Gastrocnemius medialis (tissue), 4 donors: ENCODE measurements at regions not wholly inside any gene's neighbourhood (a gene's known extent, or its start where the extent isn't known, plus 50 kb on each side); places are given as distances from the start of the nearest gene placed in this dataset.

ENCODE experiments used
- ATAC-seq, 2 donors: fragments of 150-250 bp; one replicate each; pipeline ENCODE4 v1.9.1; 2016
- DNase-seq, 2 donors: peaks; one replicate each; pipeline ENCODE4 v3.0.0-alpha.2; 2019
- H3K27ac ChIP-seq, 4 donors: fragments of 200-600 bp; sonication (generic); 1 replicate in 1 of 4; 2 replicates in 3 of 4; pipeline ENCODE4 v1.5.1; 2016 to 2018; ENCODE audit warnings: mild to moderate bottlenecking in 2 of 4, moderate library complexity in 1 of 4
- H3K27me3 ChIP-seq, 3 donors: fragments of 200-600 bp; sonication (generic) in 2 of 3; 1 replicate in 1 of 3; 2 replicates in 2 of 3; pipeline versions ENCODE4 v1.5.1 to v1.6.0; 2016 to 2019; ENCODE audit warnings: mild to moderate bottlenecking in 1 of 3, moderate library complexity in 1 of 3
- H3K36me3 ChIP-seq, 2 donors: fragments of 200-600 bp; sonication (generic) in 1 of 2; one replicate each; pipeline ENCODE4 v1.5.1; 2017 to 2018
- H3K4me1 ChIP-seq, 2 donors: fragments of 200-600 bp; sonication (generic) in 1 of 2; one replicate each; pipeline ENCODE4 v1.5.1; 2016 to 2017; ENCODE audit warnings: mild to moderate bottlenecking in 2 of 2
- H3K4me3 ChIP-seq, 4 donors: fragments of 200-600 bp; sonication (generic) in 3 of 4; 1 replicate in 1 of 4; 2 replicates in 3 of 4; pipeline ENCODE4 v1.5.1; 2016 to 2019; ENCODE audit warnings: mild to moderate bottlenecking in 2 of 4
- H3K9me3 ChIP-seq, 3 donors: fragments of 200-600 bp; sonication (generic) in 2 of 3; 1 replicate in 1 of 3; 2 replicates in 2 of 3; pipeline ENCODE4 v1.5.1; 2016 to 2019
- POLR2A ChIP-seq, 2 donors: fragments of 450-650 bp; IDR thresholded peaks; one replicate each; pipeline ENCODE4 v1.6.1; 2017; ENCODE audit warnings: antibody characterized with exemption in 2 of 2, mild to moderate bottlenecking in 2 of 2, moderate library complexity in 2 of 2
- in situ Hi-C, 4 donors: fragments of 200-750 bp; cut with MboI; loops; one replicate each; pipeline versions ENCODE4 v1.15.0 to v1.8.0; 2017; ENCODE audit warnings: low sequenced_read_pairs in 4 of 4
- intact Hi-C: fragments of 100-400 bp; cut with DNase I; formaldehyde crosslinking; loops from one replicate; pipeline ENCODE4 v1.15.1; 2023; ENCODE audit warnings: low total_unique reads
- TF ChIP-seq, protein P1 (sequence below), 5 experiments: fragments of 450-650 bp in 3 of 5; fragments of 200-600 bp in 2 of 5; sonication (generic) in 2 of 5; IDR thresholded peaks in 4 of 5; conservative IDR thresholded peaks in 1 of 5; 1 replicate in 4 of 5; 2 replicates in 1 of 5; pipeline ENCODE4 v1.5.1; 2016 to 2019; ENCODE audit warnings: antibody characterized with exemption in 5 of 5, mild to moderate bottlenecking in 3 of 5, moderate library complexity in 3 of 5

DNA sequence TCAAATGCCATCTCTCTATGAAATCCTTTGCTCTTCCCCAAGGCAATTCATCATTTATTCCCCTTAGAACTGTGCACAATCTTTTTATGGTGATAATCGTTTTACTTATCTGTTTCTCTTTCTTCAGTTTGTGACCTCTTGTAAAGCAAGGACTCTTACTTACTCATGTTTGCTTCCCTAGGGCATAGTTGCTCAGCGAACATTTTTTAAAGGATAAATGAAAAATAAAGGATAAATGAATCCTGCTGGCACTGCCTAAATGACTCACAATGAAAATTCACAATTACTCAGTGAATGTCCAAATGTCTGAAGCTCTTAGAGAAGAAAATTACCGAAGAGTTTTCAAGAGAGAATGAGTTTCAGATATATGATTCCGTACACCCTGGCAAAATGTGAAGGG lies 671.7 kb downstream of the CDH11 start:
- intact Hi-C loops (no loop called here), in situ Hi-C loops (no loop called here)
- no peak for ATAC-seq
- no peak for DNase-seq
- no peak overlapping the region for H3K27ac ChIP-seq
- H3K9me3 ChIP-seq: no peaks in the 10 kb centered on the region
- H3K36me3 ChIP-seq: no peaks in the 10 kb centered on the region
- TF ChIP-seq POLR2A (IDR thresholded peaks at IDR 0.05): no peak
- TF ChIP-seq, protein P1, sequence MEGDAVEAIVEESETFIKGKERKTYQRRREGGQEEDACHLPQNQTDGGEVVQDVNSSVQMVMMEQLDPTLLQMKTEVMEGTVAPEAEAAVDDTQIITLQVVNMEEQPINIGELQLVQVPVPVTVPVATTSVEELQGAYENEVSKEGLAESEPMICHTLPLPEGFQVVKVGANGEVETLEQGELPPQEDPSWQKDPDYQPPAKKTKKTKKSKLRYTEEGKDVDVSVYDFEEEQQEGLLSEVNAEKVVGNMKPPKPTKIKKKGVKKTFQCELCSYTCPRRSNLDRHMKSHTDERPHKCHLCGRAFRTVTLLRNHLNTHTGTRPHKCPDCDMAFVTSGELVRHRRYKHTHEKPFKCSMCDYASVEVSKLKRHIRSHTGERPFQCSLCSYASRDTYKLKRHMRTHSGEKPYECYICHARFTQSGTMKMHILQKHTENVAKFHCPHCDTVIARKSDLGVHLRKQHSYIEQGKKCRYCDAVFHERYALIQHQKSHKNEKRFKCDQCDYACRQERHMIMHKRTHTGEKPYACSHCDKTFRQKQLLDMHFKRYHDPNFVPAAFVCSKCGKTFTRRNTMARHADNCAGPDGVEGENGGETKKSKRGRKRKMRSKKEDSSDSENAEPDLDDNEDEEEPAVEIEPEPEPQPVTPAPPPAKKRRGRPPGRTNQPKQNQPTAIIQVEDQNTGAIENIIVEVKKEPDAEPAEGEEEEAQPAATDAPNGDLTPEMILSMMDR (IDR thresholded peaks at IDR 0.05 in 4 of 5, conservative IDR thresholded peaks at IDR 0.05 in 1 of 5): no peak
- H3K27me3 ChIP-seq: no peaks in the 10 kb centered on the region
- no peak overlapping the region for H3K4me3 ChIP-seq
- H3K4me1 ChIP-seq: no peaks in the 10 kb centered on the region

DNA sequence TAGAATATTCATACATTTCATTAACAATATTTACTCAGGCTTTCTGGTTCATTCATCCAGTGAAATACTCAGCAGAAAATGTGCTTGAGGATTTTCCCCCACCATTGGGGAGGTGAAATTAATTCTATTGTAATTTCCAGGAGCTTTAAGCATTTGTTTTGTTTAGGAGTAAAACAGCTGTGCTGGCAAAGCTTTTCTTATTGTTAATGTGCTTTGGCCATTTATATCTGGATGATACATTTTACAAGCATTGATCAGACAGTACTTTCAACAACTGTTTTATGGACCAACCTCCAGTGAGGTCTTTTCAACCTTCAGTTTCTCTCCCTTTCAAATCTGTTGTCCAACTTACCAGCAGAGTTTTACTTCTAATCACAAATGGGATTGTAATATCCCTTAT lies 672.4 kb downstream of the CDH11 start:
- in situ Hi-C loops: no loop called here
- intact Hi-C loops: no loop called here
- Histone ChIP-seq H3K36me3 (no peaks in the 10 kb centered on the region), H3K9me3 (no peaks in the 10 kb centered on the region), H3K27me3 (no peaks in the 10 kb centered on the region), H3K4me1 (no peaks in the 10 kb centered on the region), H3K27ac (no peak overlapping the region), H3K4me3 (no peak overlapping the region)
- DNase-seq (no peak), ATAC-seq (no peak)
- TF ChIP-seq POLR2A (IDR thresholded peaks at IDR 0.05): no peak

- ATAC-seq: no peak
Observed at GRCh38 chr16:64445649-64446048, 676.2 kb downstream of the CDH11 start.

DNA sequence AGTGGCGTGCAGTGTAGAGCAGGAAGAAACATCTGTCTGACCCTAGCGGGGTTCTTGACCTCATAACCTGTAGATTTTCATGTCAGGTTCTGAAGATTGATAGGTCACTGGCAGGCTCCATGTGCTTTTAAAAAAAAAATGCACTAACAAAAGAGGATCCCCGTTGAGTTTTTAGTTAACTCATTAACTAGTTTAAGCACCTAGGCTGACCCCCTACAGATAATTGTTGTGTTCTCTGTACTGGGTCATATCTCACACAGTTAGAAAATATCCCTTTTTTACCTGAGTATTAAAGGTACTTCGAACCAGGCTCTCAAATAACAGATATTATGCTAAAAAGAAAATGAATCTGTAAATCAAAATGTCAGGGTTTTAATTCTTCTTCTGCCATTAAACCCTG lies 676.6 kb downstream of the CDH11 start:
- DNase-seq (no peak), ATAC-seq (no peak)
- no peak for TF ChIP-seq POLR2A (IDR thresholded peaks at IDR 0.05)
- TF ChIP-seq, protein P1 (IDR thresholded peaks at IDR 0.05 in 4 of 5, conservative IDR thresholded peaks at IDR 0.05 in 1 of 5): no peak
- no peak overlapping the region for H3K27ac ChIP-seq
- H3K27me3 ChIP-seq: no peaks in the 10 kb centered on the region
- intact Hi-C loops (no loop called here), in situ Hi-C loops (no loop called here)
- H3K36me3 ChIP-seq: no peaks in the 10 kb centered on the region
- peaks cover 1 to 4% of the 10 kb centered on the region in 2 donors for H3K4me1 ChIP-seq
- H3K4me3 ChIP-seq: no peak overlapping the region
- H3K9me3 ChIP-seq: no peaks in the 10 kb centered on the region

More at GRCh38 chr16:64445649-64446048, 676.2 kb downstream of the CDH11 start:
- TF ChIP-seq, protein P1 (IDR thresholded peaks at IDR 0.05 in 4 of 5, conservative IDR thresholded peaks at IDR 0.05 in 1 of 5): no peak
- no peak for TF ChIP-seq POLR2A (IDR thresholded peaks at IDR 0.05)
- H3K4me3 ChIP-seq: no peak overlapping the region
- no peaks in the 10 kb centered on the region for H3K9me3 ChIP-seq
- intact Hi-C loops: no loop called here
- DNase-seq: no peak
- H3K27me3 ChIP-seq: no peaks in the 10 kb centered on the region
- H3K36me3 ChIP-seq: no peaks in the 10 kb centered on the region
- H3K27ac ChIP-seq: no peak overlapping the region
- H3K4me1 ChIP-seq: peaks cover 0 to 2% of the 10 kb centered on the region in 2 donors
- in situ Hi-C loops: no loop called here

- Histone ChIP-seq H3K4me3 (no peak overlapping the region), H3K9me3 (no peaks in the 10 kb centered on the region), H3K27me3 (no peaks in the 10 kb centered on the region), H3K36me3 (no peaks in the 10 kb centered on the region), H3K4me1 (peaks cover 4 to 5% of the 10 kb centered on the region in 2 donors), H3K27ac (no peak overlapping the region)
- in situ Hi-C loops (no loop called here), intact Hi-C loops (no loop called here)
- ATAC-seq (peak; percentile 86 to 100), DNase-seq (peak; percentile 12 to 17)
- TF ChIP-seq, protein P1 (IDR thresholded peaks at IDR 0.05 in 4 of 5, conservative IDR thresholded peaks at IDR 0.05 in 1 of 5): no peak
- no peak for TF ChIP-seq POLR2A (IDR thresholded peaks at IDR 0.05)
Observed at GRCh38 chr16:64440421-64440831, 681.4 kb downstream of the CDH11 start.
